PC-3 (cell line): ENCODE measurements at regions not wholly inside any gene's neighbourhood (a gene's known extent, or its start where the extent isn't known, plus 50 kb on each side); places are given as distances from the start of the nearest gene placed in this dataset.

Experiments used
- EZH2 ChIP-seq: fragments of 300-600 bp; sonication (generic); IDR thresholded peaks from one replicate; pipeline ENCODE4 v1.6.1; 2017; ENCODE audit warnings: antibody characterized with exemption, mild to moderate bottlenecking, low read length; ENCODE audit not compliant: unreplicated experiment
- EZH2phosphoT487 ChIP-seq: fragments of 300-600 bp; sonication (generic); IDR thresholded peaks from 2 replicates; pipeline ENCODE4 v1.6.1; 2018; ENCODE audit warnings: mild to moderate bottlenecking, antibody characterized with exemption, low read length, borderline replicate concordance
- TF ChIP-seq, protein P1 (sequence below): fragments of 300-600 bp; sonication (generic); conservative IDR thresholded peaks from 2 replicates; pipeline ENCODE4 v1.5.1; 2017; ENCODE audit warnings: antibody characterized with exemption, low read depth, mild to moderate bottlenecking, low read length

DNA sequence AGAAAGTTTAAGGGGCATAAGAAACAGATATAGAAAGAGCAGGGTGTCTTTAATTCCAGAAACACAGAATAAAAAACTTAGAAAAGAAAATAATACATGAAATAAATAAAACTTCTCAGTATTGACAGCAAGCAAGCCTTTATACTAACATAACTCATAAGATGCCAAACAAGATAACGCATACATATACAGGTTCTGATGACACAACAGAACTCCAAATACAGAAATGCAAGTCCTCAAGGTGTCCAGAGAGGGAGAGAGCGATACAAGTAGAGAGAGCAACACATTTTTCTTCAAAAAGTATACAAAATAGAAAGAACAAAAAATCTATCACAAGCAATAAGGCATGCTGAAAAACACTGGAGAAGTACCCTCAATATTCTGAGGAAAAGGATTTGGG, 314.6 kb upstream of the POM121L12 start:
- TF ChIP-seq, protein P1, sequence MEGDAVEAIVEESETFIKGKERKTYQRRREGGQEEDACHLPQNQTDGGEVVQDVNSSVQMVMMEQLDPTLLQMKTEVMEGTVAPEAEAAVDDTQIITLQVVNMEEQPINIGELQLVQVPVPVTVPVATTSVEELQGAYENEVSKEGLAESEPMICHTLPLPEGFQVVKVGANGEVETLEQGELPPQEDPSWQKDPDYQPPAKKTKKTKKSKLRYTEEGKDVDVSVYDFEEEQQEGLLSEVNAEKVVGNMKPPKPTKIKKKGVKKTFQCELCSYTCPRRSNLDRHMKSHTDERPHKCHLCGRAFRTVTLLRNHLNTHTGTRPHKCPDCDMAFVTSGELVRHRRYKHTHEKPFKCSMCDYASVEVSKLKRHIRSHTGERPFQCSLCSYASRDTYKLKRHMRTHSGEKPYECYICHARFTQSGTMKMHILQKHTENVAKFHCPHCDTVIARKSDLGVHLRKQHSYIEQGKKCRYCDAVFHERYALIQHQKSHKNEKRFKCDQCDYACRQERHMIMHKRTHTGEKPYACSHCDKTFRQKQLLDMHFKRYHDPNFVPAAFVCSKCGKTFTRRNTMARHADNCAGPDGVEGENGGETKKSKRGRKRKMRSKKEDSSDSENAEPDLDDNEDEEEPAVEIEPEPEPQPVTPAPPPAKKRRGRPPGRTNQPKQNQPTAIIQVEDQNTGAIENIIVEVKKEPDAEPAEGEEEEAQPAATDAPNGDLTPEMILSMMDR, result no peak
- no peak for TF ChIP-seq EZH2
- TF ChIP-seq EZH2phosphoT487, result no peak
